H1 (cell line): ENCODE measurements at regions not wholly inside any gene's neighbourhood (a gene's known extent, or its start where the extent isn't known, plus 50 kb on each side); places are given as distances from the start of the nearest gene placed in this dataset.

ENCODE experiments used
- CTCF ChIA-PET: fragments of 300-600 bp; sonication (Branson Sonifier 250); formaldehyde crosslinking; loops from one replicate; lab custom pipeline; 2021; ENCODE audit not compliant: partially characterized antibody; lab: Charles Lee
- POLR2A ChIA-PET: fragments of 300-600 bp; sonication (Branson Sonifier 250); formaldehyde crosslinking; loops from one replicate; lab custom pipeline; 2021; ENCODE audit warnings: inconsistent platforms; ENCODE audit not compliant: partially characterized antibody; lab: Charles Lee
- DNase-seq, 2 experiments: peaks; one replicate each; pipeline versions ENCODE4 v3.0.0 to v3.0.0-alpha.2; 2010 to 2022; ENCODE audit warnings: low spot score in 2 of 2, low read depth in 1 of 2, mixed read lengths in 1 of 2
- FAIRE-seq: peaks from 2 replicates; lab custom pipeline; 2011; peaks lifted over from hg19 to GRCh38; lab: Jason Lieb, UNC
- H2AFZ ChIP-seq: 2 replicates; pipeline ENCODE4 v1.8.1; 2012; ENCODE audit warnings: low read length, inconsistent platforms
- H2AK5ac ChIP-seq: 2 replicates; pipeline ENCODE4 v1.6.1; 2013; ENCODE audit warnings: low read depth, low read length
- H2BK120ac ChIP-seq: replicated peaks from 2 replicates; pipeline ENCODE3; 2013; ENCODE audit warnings: low read depth, low read length, inconsistent platforms
- H2BK12ac ChIP-seq: 2 replicates; pipeline ENCODE4 v1.6.1; 2013; ENCODE audit warnings: low read depth, low read length
- H2BK15ac ChIP-seq: 2 replicates; pipeline ENCODE4 v1.6.1; 2013; ENCODE audit warnings: low read length
- H2BK20ac ChIP-seq: 2 replicates; pipeline ENCODE4 v1.6.1; 2013; ENCODE audit warnings: low read length
- H2BK5ac ChIP-seq: 2 replicates; pipeline ENCODE4 v1.6.1; 2013; ENCODE audit warnings: low read depth, low read length
- H3K14ac ChIP-seq: 2 replicates; pipeline ENCODE4 v1.6.1; 2013; ENCODE audit warnings: inconsistent platforms; ENCODE audit not compliant: insufficient read length
- H3K18ac ChIP-seq: 2 replicates; pipeline ENCODE4 v1.6.1; 2013; ENCODE audit warnings: low read length; ENCODE audit errors: extremely low read depth
- H3K23ac ChIP-seq: 2 replicates; pipeline ENCODE4 v1.6.1; 2013; ENCODE audit warnings: inconsistent platforms; ENCODE audit not compliant: insufficient read length
- H3K23me2 ChIP-seq: 2 replicates; pipeline ENCODE4 v1.6.1; 2013; ENCODE audit warnings: low read depth, low read length
- H3K27ac ChIP-seq: 2 replicates; pipeline ENCODE4 v1.6.1; 2011; ENCODE audit warnings: low read depth, low read length, inconsistent platforms
- H3K27me3 ChIP-seq, 4 experiments: replicated peaks in 1 of 4; 1 replicate in 1 of 4; 2 replicates in 3 of 4; pipeline versions ENCODE4 v1.6.1 to v1.8.1; 2011 to 2013; ENCODE audit warnings: low read length in 3 of 4, mild to moderate bottlenecking in 3 of 4, inconsistent platforms in 2 of 4, mixed read lengths in 2 of 4, moderate library complexity in 1 of 4; ENCODE audit not compliant: control insufficient read depth in 3 of 4, insufficient read depth in 3 of 4; ENCODE audit errors: extremely low read depth in 1 of 4
- H3K36me3 ChIP-seq, 4 experiments: 2 replicates each; pipeline versions ENCODE4 v1.6.1 to v1.8.1; 2011 to 2013; ENCODE audit warnings: mild to moderate bottlenecking in 4 of 4, low read length in 3 of 4, moderate library complexity in 2 of 4, control low read depth in 1 of 4, inconsistent platforms in 1 of 4; ENCODE audit not compliant: insufficient read depth in 4 of 4, control insufficient read depth in 2 of 4
- H3K4ac ChIP-seq: replicated peaks from 2 replicates; pipeline ENCODE3; 2013; ENCODE audit warnings: low read length, low read depth, mixed read lengths, inconsistent platforms; ENCODE audit not compliant: insufficient read length
- H3K4me1 ChIP-seq, 4 experiments: replicated peaks in 1 of 4; 1 replicate in 1 of 4; 2 replicates in 3 of 4; pipeline versions ENCODE4 v1.6.1 to v1.8.1; 2011 to 2013; ENCODE audit warnings: low read length in 3 of 4, inconsistent platforms in 2 of 4, mixed read lengths in 1 of 4; ENCODE audit not compliant: insufficient read depth in 4 of 4, control insufficient read depth in 3 of 4
- H3K4me2 ChIP-seq, 2 experiments: 2 replicates each; pipeline versions ENCODE4 v1.6.1 to v1.8.1; 2011 to 2013; ENCODE audit warnings: low read depth in 2 of 2, low read length in 2 of 2, control low read depth in 1 of 2, inconsistent platforms in 1 of 2, mild to moderate bottlenecking in 1 of 2; ENCODE audit not compliant: insufficient read depth in 1 of 2
- H3K4me3 ChIP-seq, 4 experiments: fragments of 200-600, 300-600 bp in 1 of 4; sonication (generic), shearing (Covaris generic), sonication (Bioruptor Twin) in 1 of 4; 2 replicates each; pipeline versions ENCODE4 v1.5.1 to v1.8.1; 2011 to 2016; ENCODE audit warnings: low read length in 4 of 4, low read depth in 3 of 4, control low read depth in 2 of 4, inconsistent platforms in 2 of 4, mild to moderate bottlenecking in 2 of 4, mixed read lengths in 1 of 4, moderate library complexity in 1 of 4; ENCODE audit not compliant: insufficient read depth in 2 of 4; ENCODE audit errors: extremely low read depth in 1 of 4
- H3K56ac ChIP-seq: replicated peaks from 2 replicates; pipeline ENCODE3; 2013; ENCODE audit warnings: low read depth, mild to moderate bottlenecking, mixed read lengths, low read length, inconsistent platforms; ENCODE audit not compliant: insufficient read length
- H3K79me1 ChIP-seq: 2 replicates; pipeline ENCODE4 v1.6.1; 2013; ENCODE audit warnings: low read depth, low read length, control low read depth
- H3K79me2 ChIP-seq, 2 experiments: 2 replicates each; pipeline versions ENCODE4 v1.6.1 to v1.8.1; 2012 to 2013; ENCODE audit warnings: low read length in 2 of 2, mild to moderate bottlenecking in 2 of 2, inconsistent platforms in 1 of 2; ENCODE audit not compliant: insufficient read depth in 2 of 2, control insufficient read depth in 1 of 2
- H3K9ac ChIP-seq, 4 experiments: replicated peaks in 1 of 4; 1 replicate in 1 of 4; 2 replicates in 3 of 4; pipeline versions ENCODE4 v1.6.1 to v1.8.1; 2011 to 2013; ENCODE audit warnings: low read depth in 3 of 4, low read length in 3 of 4, control low read depth in 2 of 4, mild to moderate bottlenecking in 2 of 4, moderate library complexity in 2 of 4, inconsistent platforms in 1 of 4; ENCODE audit errors: extremely low read depth in 1 of 4
- H3K9me3 ChIP-seq, 2 experiments: 2 replicates each; pipeline versions ENCODE4 v1.6.1 to v1.8.1; 2012 to 2013; ENCODE audit warnings: mild to moderate bottlenecking in 2 of 2, moderate library complexity in 2 of 2, control low read depth in 1 of 2, inconsistent platforms in 1 of 2, low read depth in 1 of 2, low read length in 1 of 2, mixed read lengths in 1 of 2; ENCODE audit not compliant: insufficient read depth in 2 of 2
- H4K20me1 ChIP-seq, 2 experiments: replicated peaks in 1 of 2; 2 replicates each; pipeline versions ENCODE3 to v1.8.1; 2011 to 2013; ENCODE audit warnings: inconsistent platforms in 2 of 2, low read length in 2 of 2, mild to moderate bottlenecking in 1 of 2; ENCODE audit not compliant: insufficient read depth in 2 of 2, control insufficient read depth in 1 of 2
- H4K5ac ChIP-seq: 2 replicates; pipeline ENCODE4 v1.6.1; 2013; ENCODE audit warnings: low read length, low read depth, mixed read lengths, inconsistent platforms; ENCODE audit not compliant: insufficient read length
- H4K8ac ChIP-seq: 2 replicates; pipeline ENCODE4 v1.8.0; 2013; ENCODE audit warnings: mild to moderate bottlenecking, moderate library complexity, low read length, inconsistent platforms; ENCODE audit not compliant: insufficient read depth; ENCODE audit errors: extremely low read depth
- H4K91ac ChIP-seq: replicated peaks from 2 replicates; pipeline ENCODE3; 2013; ENCODE audit warnings: low read length, mixed read lengths, inconsistent platforms; ENCODE audit not compliant: insufficient read length
- CBX8 ChIP-seq: fragments of 300-800, 300-1000 bp; sonication (generic); IDR thresholded peaks from 2 replicates; pipeline ENCODE4 v1.7.1; 2016; ENCODE audit warnings: low read depth, low read length, borderline replicate concordance
- CHD2 ChIP-seq: IDR thresholded peaks from 2 replicates; pipeline ENCODE4 v1.6.1; 2012; ENCODE audit warnings: low read length, improper control_type of control experiment
- CTCF ChIP-seq, 3 experiments: IDR thresholded peaks; 1 replicate in 2 of 3; 2 replicates in 1 of 3; pipeline versions ENCODE4 v1.5.1 to v1.6.1; 2011; ENCODE audit warnings: low read length in 3 of 3, mild to moderate bottlenecking in 3 of 3, inconsistent platforms in 2 of 3, low read depth in 1 of 3, moderate library complexity in 1 of 3; ENCODE audit not compliant: insufficient read depth in 1 of 3; ENCODE audit errors: control extremely low read depth in 1 of 3
- EZH2 ChIP-seq: fragments of 200-600 bp; sonication (generic); IDR thresholded peaks from 2 replicates; pipeline ENCODE4 v1.7.1; 2012; ENCODE audit warnings: low read depth, mild to moderate bottlenecking, moderate library complexity, low read length, inconsistent platforms; ENCODE audit not compliant: severe bottlenecking
- GABPA ChIP-seq: IDR thresholded peaks from 2 replicates; pipeline ENCODE4 v1.6.1; 2011; ENCODE audit warnings: mild to moderate bottlenecking, low read length, moderate library complexity, borderline replicate concordance; ENCODE audit not compliant: insufficient read depth
- JUND ChIP-seq: IDR thresholded peaks from 2 replicates; pipeline ENCODE4 v1.6.1; 2011; ENCODE audit warnings: mild to moderate bottlenecking, improper control_type of control experiment, low read length
- POLR2AphosphoS5 ChIP-seq: IDR thresholded peaks from 2 replicates; pipeline ENCODE4 v1.6.1; 2011; ENCODE audit warnings: low read depth, low read length
- POU5F1 ChIP-seq: IDR thresholded peaks from 2 replicates; pipeline ENCODE4 v1.6.1; 2011; ENCODE audit warnings: low read depth, mild to moderate bottlenecking, low read length, moderate library complexity
- SP2 ChIP-seq: IDR thresholded peaks from 2 replicates; pipeline ENCODE4 v1.6.1; 2012; ENCODE audit warnings: mild to moderate bottlenecking, low read length, inconsistent platforms
- SP4 ChIP-seq: IDR thresholded peaks from 2 replicates; pipeline ENCODE4 v1.6.1; 2012; ENCODE audit warnings: low read length, inconsistent platforms
- TEAD4 ChIP-seq: IDR thresholded peaks from 2 replicates; pipeline ENCODE4 v1.6.1; 2012; ENCODE audit warnings: low read depth, low read length, inconsistent platforms, mixed read lengths
- USF2 ChIP-seq: IDR thresholded peaks from 2 replicates; pipeline ENCODE4 v1.6.1; 2011; ENCODE audit warnings: low read length, improper control_type of control experiment
- WGBS, 2 experiments: shearing (Covaris generic) in 1 of 2; methylation state at CpG; one replicate each; pipeline versions ENCODE4 v1.1.6 to v1.1.7; 2013 to 2015; ENCODE audit warnings: low lambda C conversion rate in 2 of 2, mixed read lengths in 2 of 2, inconsistent platforms in 1 of 2, low coverage in 1 of 2, missing lambda C conversion rate in 1 of 2; ENCODE audit not compliant: insufficient replicate concordance in 2 of 2, insufficient coverage in 1 of 2, insufficient read length in 1 of 2; ENCODE audit errors: extremely low coverage in 1 of 2, missing lambda C conversion rate in 1 of 2; 5-methylcytosine and 5-hydroxymethylcytosine counted together

- CTCF ChIA-PET: no interaction called here
- TF ChIP-seq SP4: no peak
- no peak for TF ChIP-seq CHD2
- TF ChIP-seq POU5F1: no peak
- no peak for TF ChIP-seq CBX8
- TF ChIP-seq CTCF (IDR thresholded peaks at IDR 0.05; ENCODE audit: control extremely low read depth in 1 of 3, insufficient read depth in 1 of 3, low read depth in 1 of 3, low read length in 3 of 3): no peak
- TF ChIP-seq USF2: no peak
- no peak for TF ChIP-seq POLR2AphosphoS5
- TF ChIP-seq JUND: no peak
- no peak for TF ChIP-seq GABPA
- no peak for TF ChIP-seq EZH2
- TF ChIP-seq TEAD4: no peak
- TF ChIP-seq SP2: no peak
These were observed 68.7 kb upstream of the IRX3 start for GRCh38 chr16:54355251-54355650.

More at GRCh38 chr16:54355251-54355650, 68.7 kb upstream of the IRX3 start:
- Histone ChIP-seq H3K27ac (no peak overlapping the region), H2BK120ac (no peak overlapping the region), H2BK20ac (no peak overlapping the region), H3K79me2 (no peaks in the 10 kb centered on the region), H4K5ac (no peak overlapping the region), H4K8ac (no peak overlapping the region; the same call in 1 of the 2 replicates), H3K23me2 (no peaks in the 10 kb centered on the region), H3K23ac (no peak overlapping the region), H3K27me3 (no peaks in the 10 kb centered on the region; a peak in 1 of 7 replicates), H3K4ac (no peak overlapping the region), H3K9me3 (peaks cover 0 to 8% of the 10 kb centered on the region in 2 experiments; a peak in 2 of 4 replicates), H2BK15ac (no peak overlapping the region), H3K4me3 (no peak overlapping the region), H2BK12ac (no peak overlapping the region), H2AFZ (no peak overlapping the region), H2BK5ac (no peak overlapping the region), H3K36me3 (no peaks in the 10 kb centered on the region), H4K91ac (no peak overlapping the region), H3K4me1 (peaks cover 0 to 3% (median 2%) of the 10 kb centered on the region in 4 experiments; a peak in 3 of 7 replicates), H3K18ac (no peak overlapping the region), H3K9ac (no peak overlapping the region), H4K20me1 (no peaks in the 10 kb centered on the region), H3K56ac (no peak overlapping the region), H3K79me1 (no peaks in the 10 kb centered on the region), H3K4me2 (no peak overlapping the region), H3K14ac (no peak overlapping the region), H2AK5ac (no peak overlapping the region)
- DNase-seq (no peak), FAIRE-seq (no peak)
- POLR2A ChIA-PET: no interaction called here
- WGBS, 2 experiments: 87% methylated on average over 1 of the region's 1 CpG; no CpG with 5 or more reads in 1 of the 2 experiments
